ENCODE measurements at regions not wholly inside any gene's neighbourhood (a gene's known extent, or its start where the extent isn't known, plus 50 kb on each side); places are given as distances from the start of the nearest gene placed in this dataset.

- no peaks in the 10 kb centered on the region for H3K4me1 ChIP-seq
- ATAC-seq (no peak), DNase-seq (no peak)
- intact Hi-C loops (cut with DNase I), result no loop called here
- H3K4me3 ChIP-seq, result no peak overlapping the region
- no peak for TF ChIP-seq CTCF (IDR thresholded peaks at IDR 0.05)
- no peak overlapping the region for H3K27ac ChIP-seq
- no peaks in the 10 kb centered on the region for H3K27me3 ChIP-seq
- no peaks in the 10 kb centered on the region for H3K9me3 ChIP-seq
- H3K36me3 ChIP-seq, result no peaks in the 10 kb centered on the region
These were observed 139.0 kb upstream of the HS3ST3A1 start for GRCh38 chr17:13740686-13741085.

GRCh38 chr17:13741744-13742143, 140.0 kb upstream of the HS3ST3A1 start:
- no peak for ATAC-seq
- intact Hi-C loops (cut with DNase I), result no loop called here

GRCh38 chr17:13743906-13744305, 142.2 kb upstream of the HS3ST3A1 start:
- intact Hi-C loops (cut with DNase I), result no loop called here
- H3K9me3 ChIP-seq, result no peaks in the 10 kb centered on the region
- no peaks in the 10 kb centered on the region for H3K27me3 ChIP-seq
- no peaks in the 10 kb centered on the region for H3K4me1 ChIP-seq
- no peaks in the 10 kb centered on the region for H3K36me3 ChIP-seq
- no peak for TF ChIP-seq CTCF (IDR thresholded peaks at IDR 0.05)
- no peak for DNase-seq
- H3K4me3 ChIP-seq, result no peak overlapping the region
- ATAC-seq, result no peak
- no peak overlapping the region for H3K27ac ChIP-seq

More at GRCh38 chr17:13741744-13742143, 140.0 kb upstream of the HS3ST3A1 start:
- no peak overlapping the region for H3K4me3 ChIP-seq
- no peak for DNase-seq
- no peaks in the 10 kb centered on the region for H3K27me3 ChIP-seq
- H3K27ac ChIP-seq, result no peak overlapping the region
- no peak for TF ChIP-seq CTCF (IDR thresholded peaks at IDR 0.05)
- H3K9me3 ChIP-seq, result no peaks in the 10 kb centered on the region
- no peaks in the 10 kb centered on the region for H3K4me1 ChIP-seq
- H3K36me3 ChIP-seq, result no peaks in the 10 kb centered on the region

GRCh38 chr17:13746404-13746803, 144.7 kb upstream of the HS3ST3A1 start:
- DNase-seq (no peak), ATAC-seq (no peak)
- H3K4me3 ChIP-seq, result no peak overlapping the region
- no peaks in the 10 kb centered on the region for H3K36me3 ChIP-seq
- H3K27ac ChIP-seq, result no peak overlapping the region
- H3K9me3 ChIP-seq, result no peaks in the 10 kb centered on the region
- TF ChIP-seq CTCF (IDR thresholded peaks at IDR 0.05), result no peak
- intact Hi-C loops (cut with DNase I), result no loop called here
- H3K27me3 ChIP-seq, result no peaks in the 10 kb centered on the region
- H3K4me1 ChIP-seq, result no peaks in the 10 kb centered on the region

GRCh38 chr17:13749166-13749890, 147.6 kb upstream of the HS3ST3A1 start:
- no peaks in the 10 kb centered on the region for H3K27me3 ChIP-seq
- no peak for TF ChIP-seq CTCF (IDR thresholded peaks at IDR 0.05)
- H3K4me1 ChIP-seq, result no peaks in the 10 kb centered on the region
- DNase-seq (no peak), ATAC-seq (no peak)
- H3K9me3 ChIP-seq, result no peaks in the 10 kb centered on the region
- H3K36me3 ChIP-seq, result no peaks in the 10 kb centered on the region
- no peak overlapping the region for H3K4me3 ChIP-seq
- H3K27ac ChIP-seq, result no peak overlapping the region
- intact Hi-C loops (cut with DNase I), result no loop called here

GRCh38 chr17:13749891-13750235, 148.1 kb upstream of the HS3ST3A1 start:
- intact Hi-C loops (cut with DNase I), result no loop called here
- H3K9me3 ChIP-seq, result no peaks in the 10 kb centered on the region
- no peaks in the 10 kb centered on the region for H3K36me3 ChIP-seq
- ATAC-seq, result no peak
- no peaks in the 10 kb centered on the region for H3K4me1 ChIP-seq
- DNase-seq, result no peak
- H3K27me3 ChIP-seq, result no peaks in the 10 kb centered on the region
- no peak overlapping the region for H3K4me3 ChIP-seq
- no peak for TF ChIP-seq CTCF (IDR thresholded peaks at IDR 0.05)
- H3K27ac ChIP-seq, result no peak overlapping the region

Measured in upper lobe of right lung (tissue), 1 donor.